T-helper 2 cell treated with Interferon-gamma antibody and Interleukin-4, amounts not matched to agents 5 μg/mL and 100 μg/mL, for 36 hours (primary cell): ENCODE measurements at regions not wholly inside any gene's neighbourhood (a gene's known extent, or its start where the extent isn't known, plus 50 kb on each side); places are given as distances from the start of the nearest gene placed in this dataset.

Experiments used
- DNase-seq: peaks from one replicate; pipeline ENCODE4 v3.0.0; 2021; ENCODE audit warnings: low spot score
- H3K27ac Mint-ChIP-seq: one replicate; pipeline ENCODE4 v1.8.0; 2021; ENCODE audit warnings: mild to moderate bottlenecking, mixed read lengths
- H3K27me3 Mint-ChIP-seq: one replicate; pipeline ENCODE4 v1.8.0; 2021; ENCODE audit warnings: low read depth, mixed read lengths
- H3K36me3 Mint-ChIP-seq: one replicate; pipeline ENCODE4 v1.8.0; 2021; ENCODE audit warnings: low read depth, mixed read lengths
- H3K4me1 Mint-ChIP-seq: one replicate; pipeline ENCODE4 v1.8.0; 2021; ENCODE audit warnings: low read depth, mixed read lengths
- H3K4me3 Mint-ChIP-seq: one replicate; pipeline ENCODE4 v1.8.0; 2022; ENCODE audit warnings: mild to moderate bottlenecking, moderate library complexity, mixed read lengths
- H3K9me3 Mint-ChIP-seq: one replicate; pipeline ENCODE4 v1.8.0; 2021; ENCODE audit warnings: mixed read lengths

DNA sequence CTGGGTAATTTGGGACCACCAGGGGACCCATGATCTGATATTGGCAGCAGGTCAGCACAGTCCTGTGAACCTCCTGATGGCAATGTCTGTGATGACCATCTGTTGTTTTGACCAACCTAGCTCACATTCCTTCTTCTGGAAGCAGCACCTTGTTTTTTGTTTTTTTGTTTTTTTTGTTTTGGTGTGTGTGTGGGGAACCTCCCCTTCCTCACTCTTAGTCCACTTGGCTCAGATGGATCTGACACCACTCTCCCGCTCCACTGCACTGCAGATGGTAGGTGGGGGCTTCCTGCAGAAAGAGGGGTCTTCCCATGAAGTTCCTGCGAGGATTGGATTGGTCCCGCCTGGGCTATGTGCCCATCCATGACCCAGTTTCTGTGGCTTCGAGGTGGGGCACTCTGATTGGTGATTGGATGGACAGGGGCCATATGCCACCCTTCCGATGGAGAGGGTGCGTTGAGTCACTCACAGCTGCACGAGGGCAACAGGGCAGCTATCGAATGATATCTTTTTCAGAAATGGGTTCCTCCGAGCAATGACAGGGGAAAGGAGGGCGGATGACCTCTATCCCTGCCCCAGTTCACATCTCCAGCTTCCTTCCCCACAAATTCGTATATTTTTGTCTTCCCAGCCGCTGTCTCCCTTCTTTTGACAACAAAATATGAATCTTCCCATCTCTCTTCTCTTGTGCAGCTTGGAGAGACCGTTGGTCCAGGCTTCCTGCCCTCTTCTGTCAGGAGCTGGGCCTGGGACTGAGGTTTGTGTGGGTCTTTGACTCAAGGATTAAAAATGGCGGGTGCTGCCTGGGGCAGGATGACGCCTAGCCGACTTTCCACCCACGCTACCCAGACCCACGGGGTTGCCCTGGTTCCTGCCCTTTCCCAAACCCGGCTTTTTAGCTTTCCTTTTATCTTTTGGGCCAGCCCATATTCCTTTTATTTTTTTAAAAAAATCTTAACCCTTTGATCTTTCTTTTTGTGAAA, 132.1 kb upstream of the KCNG1 start:
- Mint-ChIP-seq H3K4me1 (no peaks in the 10 kb centered on the region), H3K36me3 (no peaks in the 10 kb centered on the region), H3K4me3 (no peak overlapping the region), H3K27ac (no peak overlapping the region), H3K9me3 (no peaks in the 10 kb centered on the region), H3K27me3 (peaks cover 16% of the 10 kb centered on the region)
- no peak for DNase-seq

DNA sequence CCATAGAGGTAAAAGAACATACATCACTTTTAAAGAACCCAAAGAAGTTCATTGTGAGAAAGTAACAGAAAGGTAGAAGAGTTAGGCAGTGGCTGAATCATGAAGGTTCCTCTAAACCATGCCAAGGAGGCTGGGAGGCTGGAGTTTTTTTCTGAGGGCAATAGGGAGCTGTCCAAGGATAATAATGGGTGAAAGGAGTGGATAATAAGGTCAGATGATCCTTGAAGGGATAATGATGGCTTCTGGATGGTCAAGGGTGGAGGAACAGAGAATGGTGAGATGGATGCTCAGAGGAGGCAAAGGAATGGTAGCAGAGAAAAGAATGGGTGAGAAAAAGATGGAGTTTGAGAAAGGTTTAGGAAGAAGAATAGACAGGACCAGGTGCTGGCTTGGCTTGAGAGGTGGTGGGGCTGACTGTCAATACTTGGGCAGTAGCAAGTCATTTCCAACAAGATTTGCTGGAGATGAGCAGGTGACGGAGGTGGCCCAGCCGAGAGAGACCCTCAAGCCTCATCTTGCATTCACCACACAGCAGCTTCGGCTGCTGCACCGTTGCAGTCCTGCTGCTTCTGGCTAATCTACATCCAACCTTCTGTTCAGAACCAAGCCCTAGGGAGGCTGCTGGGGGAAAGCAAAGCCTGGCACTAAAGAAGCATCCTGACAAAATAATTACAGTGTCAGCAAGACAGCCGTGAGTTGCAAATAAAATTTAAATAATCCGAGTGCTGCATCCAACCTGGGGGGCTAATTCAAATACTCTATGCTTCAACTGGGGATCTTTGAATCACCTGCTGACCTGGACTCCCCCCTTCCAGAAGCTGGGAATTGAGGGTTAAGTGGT, 131.2 kb upstream of the KCNG1 start:
- DNase-seq = no peak
- H3K27me3 Mint-ChIP-seq = peaks cover 16% of the 10 kb centered on the region
- H3K4me3 Mint-ChIP-seq = no peak overlapping the region
- H3K27ac Mint-ChIP-seq = no peak overlapping the region
- no peaks in the 10 kb centered on the region for H3K4me1 Mint-ChIP-seq
- no peaks in the 10 kb centered on the region for H3K36me3 Mint-ChIP-seq
- H3K9me3 Mint-ChIP-seq = no peaks in the 10 kb centered on the region

DNA sequence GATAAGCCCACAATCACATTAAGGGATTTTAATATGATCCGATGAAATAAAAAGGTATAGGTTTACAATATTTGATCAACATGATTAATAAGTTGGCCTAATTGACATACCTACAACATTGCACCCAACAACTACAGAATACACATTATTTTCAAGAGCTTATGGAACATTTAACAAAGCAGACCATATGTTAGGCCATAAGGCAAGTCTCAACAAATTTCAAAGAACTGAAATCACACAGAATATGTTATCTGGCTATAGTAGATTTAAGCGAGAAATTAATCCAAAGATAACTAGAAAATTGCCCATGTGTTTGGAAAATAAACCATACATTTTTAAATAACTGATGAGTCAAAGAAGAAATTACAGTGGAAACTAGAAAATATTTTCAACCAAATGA, 126.0 kb upstream of the KCNG1 start:
- no peaks in the 10 kb centered on the region for H3K4me1 Mint-ChIP-seq
- H3K36me3 Mint-ChIP-seq = no peaks in the 10 kb centered on the region
- H3K4me3 Mint-ChIP-seq = no peak overlapping the region
- no peak for DNase-seq
- no peaks in the 10 kb centered on the region for H3K9me3 Mint-ChIP-seq
- H3K27ac Mint-ChIP-seq = no peak overlapping the region
- H3K27me3 Mint-ChIP-seq = peaks cover 26% of the 10 kb centered on the region

DNA sequence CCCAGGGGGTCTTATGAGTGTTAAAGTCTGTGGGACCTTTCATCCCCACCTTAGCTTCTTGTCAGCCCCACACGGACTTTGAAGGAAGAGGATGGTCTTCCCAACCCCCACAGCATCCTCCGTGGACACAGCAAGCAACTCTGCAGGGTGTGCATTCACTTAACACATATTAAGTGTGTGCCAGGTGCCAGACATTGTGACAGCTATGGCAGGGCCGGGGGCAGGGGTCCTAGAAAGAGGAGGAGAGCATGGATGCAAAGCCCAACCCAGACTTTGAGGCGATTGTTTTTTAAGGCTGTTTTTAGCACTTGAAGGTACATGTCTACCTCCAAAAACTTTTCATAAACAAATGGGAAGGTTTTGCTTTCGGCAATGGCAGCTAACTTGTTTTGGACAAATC, 121.6 kb upstream of the KCNG1 start:
- H3K4me1 Mint-ChIP-seq = no peaks in the 10 kb centered on the region
- H3K36me3 Mint-ChIP-seq = no peaks in the 10 kb centered on the region
- peaks cover 24% of the 10 kb centered on the region for H3K27me3 Mint-ChIP-seq
- no peaks in the 10 kb centered on the region for H3K9me3 Mint-ChIP-seq
- H3K27ac Mint-ChIP-seq = no peak overlapping the region
- DNase-seq = no peak
- H3K4me3 Mint-ChIP-seq = no peak overlapping the region

DNA sequence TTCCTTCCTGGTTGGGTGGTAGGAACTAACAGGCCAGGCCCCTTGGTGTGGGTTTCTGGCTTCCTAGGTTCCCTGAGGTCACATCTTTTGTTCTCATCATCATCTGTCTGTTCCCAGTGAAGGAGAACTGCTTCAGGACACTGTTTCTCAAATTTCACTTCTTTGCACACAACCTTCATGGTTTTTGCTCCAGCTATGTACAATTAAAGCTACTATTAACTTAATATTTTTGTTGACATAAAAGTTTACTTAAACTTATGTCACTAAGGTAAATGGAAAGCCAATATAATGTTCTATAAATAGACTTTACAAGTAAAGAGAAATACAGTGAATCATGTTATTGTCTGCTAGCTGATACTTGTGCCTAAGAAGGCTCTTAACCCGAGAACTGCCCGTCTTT, 120.7 kb upstream of the KCNG1 start:
- Mint-ChIP-seq H3K4me3 (no peak overlapping the region), H3K36me3 (no peaks in the 10 kb centered on the region), H3K9me3 (no peaks in the 10 kb centered on the region), H3K27ac (no peak overlapping the region), H3K4me1 (no peaks in the 10 kb centered on the region), H3K27me3 (peaks cover 24% of the 10 kb centered on the region)
- DNase-seq = no peak

DNA sequence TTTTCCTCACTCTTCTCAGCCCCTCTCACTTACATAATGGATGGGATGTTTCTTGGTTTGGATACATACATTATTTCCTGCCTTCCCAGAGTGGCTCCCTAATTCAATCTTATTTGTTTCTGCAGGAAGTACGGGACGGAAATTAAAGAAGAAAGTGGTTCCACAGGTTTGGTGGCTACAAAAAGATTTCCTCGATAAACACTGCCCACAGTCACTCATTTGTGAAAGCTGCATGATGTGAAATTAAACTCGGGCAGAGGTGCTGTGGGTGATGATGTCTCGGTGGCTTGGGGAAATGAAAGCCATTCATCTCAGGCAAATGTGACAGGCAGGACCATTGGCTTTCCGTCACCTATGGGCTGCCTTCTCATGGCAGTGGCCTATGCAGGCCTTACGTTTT, 119.5 kb upstream of the KCNG1 start:
- no peaks in the 10 kb centered on the region for H3K4me1 Mint-ChIP-seq
- H3K27ac Mint-ChIP-seq = no peak overlapping the region
- H3K4me3 Mint-ChIP-seq = no peak overlapping the region
- no peaks in the 10 kb centered on the region for H3K36me3 Mint-ChIP-seq
- no peak for DNase-seq
- peaks cover 22% of the 10 kb centered on the region for H3K27me3 Mint-ChIP-seq
- no peaks in the 10 kb centered on the region for H3K9me3 Mint-ChIP-seq

DNA sequence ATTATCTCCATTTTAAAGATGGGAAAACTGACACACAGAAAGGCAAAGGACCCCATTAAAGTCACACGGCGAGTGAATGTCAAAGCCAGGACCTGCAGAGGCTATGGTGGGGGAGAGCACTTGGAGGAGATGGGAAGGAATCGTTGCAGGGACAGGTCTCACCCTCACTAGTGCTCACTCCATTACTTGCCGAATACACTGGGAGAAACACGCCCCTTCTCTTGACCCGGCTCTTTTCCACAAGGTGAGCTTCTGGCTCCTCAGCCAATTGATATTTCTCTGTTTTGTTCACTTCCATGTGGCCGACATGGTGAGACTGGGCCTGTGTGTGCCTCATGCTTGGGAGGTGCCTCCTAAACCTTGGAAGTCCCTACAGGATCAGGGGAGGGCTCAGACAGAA, 117.8 kb upstream of the KCNG1 start:
- H3K27me3 Mint-ChIP-seq = peaks cover 13% of the 10 kb centered on the region
- no peaks in the 10 kb centered on the region for H3K4me1 Mint-ChIP-seq
- H3K4me3 Mint-ChIP-seq = no peak overlapping the region
- no peaks in the 10 kb centered on the region for H3K36me3 Mint-ChIP-seq
- H3K27ac Mint-ChIP-seq = no peak overlapping the region
- H3K9me3 Mint-ChIP-seq = no peaks in the 10 kb centered on the region
- no peak for DNase-seq

DNA sequence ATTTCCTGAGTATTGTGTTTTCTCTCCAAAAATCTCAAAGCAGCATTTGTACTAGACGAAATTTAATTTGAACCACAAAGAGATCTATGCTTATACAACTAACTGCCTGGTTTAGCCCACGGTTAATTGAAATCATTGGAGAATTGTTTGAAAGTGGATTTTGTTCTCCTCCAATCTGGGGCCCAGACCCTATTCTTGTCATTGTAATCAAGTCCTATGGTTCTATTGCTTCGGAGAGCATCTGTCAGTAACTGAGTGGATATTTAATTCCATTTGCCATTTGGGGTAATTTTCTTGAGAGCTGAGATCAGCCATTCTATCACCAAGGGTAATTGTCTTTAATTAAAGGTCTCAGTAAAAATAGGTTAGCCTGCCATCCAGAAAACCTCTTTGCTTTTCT, 117.0 kb upstream of the KCNG1 start:
- no peaks in the 10 kb centered on the region for H3K9me3 Mint-ChIP-seq
- no peaks in the 10 kb centered on the region for H3K36me3 Mint-ChIP-seq
- peaks cover 7% of the 10 kb centered on the region for H3K27me3 Mint-ChIP-seq
- H3K4me3 Mint-ChIP-seq = no peak overlapping the region
- H3K4me1 Mint-ChIP-seq = no peaks in the 10 kb centered on the region
- DNase-seq = no peak
- H3K27ac Mint-ChIP-seq = no peak overlapping the region

DNA sequence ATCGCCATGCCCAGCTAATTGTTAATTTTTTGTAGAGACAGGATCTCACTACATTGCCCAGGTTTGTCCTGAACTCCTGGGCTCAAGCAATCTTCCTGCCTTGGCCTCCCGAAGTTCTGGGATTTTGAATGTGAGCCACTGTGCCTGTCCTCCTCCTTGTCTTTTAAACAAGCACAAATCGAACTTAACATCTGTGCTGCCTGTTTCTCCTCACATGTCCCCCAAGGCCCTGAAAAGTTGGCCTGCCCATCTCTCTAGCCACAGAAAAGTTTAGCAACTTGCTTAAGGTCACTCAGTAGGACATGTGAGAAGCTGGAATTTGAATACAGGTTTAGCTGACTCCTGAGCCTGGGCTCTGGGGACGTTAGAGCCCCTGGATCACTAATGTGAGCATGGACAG, 115.7 kb upstream of the KCNG1 start:
- peaks cover 7% of the 10 kb centered on the region for H3K27me3 Mint-ChIP-seq
- H3K9me3 Mint-ChIP-seq = no peaks in the 10 kb centered on the region
- no peak for DNase-seq
- no peak overlapping the region for H3K27ac Mint-ChIP-seq
- no peaks in the 10 kb centered on the region for H3K4me1 Mint-ChIP-seq
- H3K36me3 Mint-ChIP-seq = no peaks in the 10 kb centered on the region
- no peak overlapping the region for H3K4me3 Mint-ChIP-seq

DNA sequence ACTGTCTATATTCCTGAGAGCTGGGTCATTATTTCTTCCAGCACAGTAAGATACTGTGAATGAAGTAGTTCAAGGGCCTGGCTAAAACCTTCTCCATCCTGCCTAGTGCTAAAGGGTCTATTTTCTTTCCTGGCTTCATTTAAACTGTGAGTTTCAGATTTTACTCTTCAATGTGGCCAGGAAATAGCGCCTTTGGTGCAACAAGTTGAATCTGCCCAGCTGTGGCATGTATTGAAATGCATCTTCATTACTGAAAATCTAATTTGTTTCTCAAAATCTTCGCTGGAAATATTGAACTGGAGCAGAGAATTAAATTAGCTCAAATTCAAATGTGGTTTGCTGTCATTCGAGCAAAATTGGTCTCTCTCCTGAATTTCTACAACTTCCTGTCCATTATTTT, 114.6 kb upstream of the KCNG1 start:
- peaks cover 7% of the 10 kb centered on the region for H3K27me3 Mint-ChIP-seq
- H3K4me3 Mint-ChIP-seq = no peak overlapping the region
- H3K4me1 Mint-ChIP-seq = no peaks in the 10 kb centered on the region
- H3K9me3 Mint-ChIP-seq = no peaks in the 10 kb centered on the region
- no peak for DNase-seq
- H3K27ac Mint-ChIP-seq = no peak overlapping the region
- no peaks in the 10 kb centered on the region for H3K36me3 Mint-ChIP-seq

DNA sequence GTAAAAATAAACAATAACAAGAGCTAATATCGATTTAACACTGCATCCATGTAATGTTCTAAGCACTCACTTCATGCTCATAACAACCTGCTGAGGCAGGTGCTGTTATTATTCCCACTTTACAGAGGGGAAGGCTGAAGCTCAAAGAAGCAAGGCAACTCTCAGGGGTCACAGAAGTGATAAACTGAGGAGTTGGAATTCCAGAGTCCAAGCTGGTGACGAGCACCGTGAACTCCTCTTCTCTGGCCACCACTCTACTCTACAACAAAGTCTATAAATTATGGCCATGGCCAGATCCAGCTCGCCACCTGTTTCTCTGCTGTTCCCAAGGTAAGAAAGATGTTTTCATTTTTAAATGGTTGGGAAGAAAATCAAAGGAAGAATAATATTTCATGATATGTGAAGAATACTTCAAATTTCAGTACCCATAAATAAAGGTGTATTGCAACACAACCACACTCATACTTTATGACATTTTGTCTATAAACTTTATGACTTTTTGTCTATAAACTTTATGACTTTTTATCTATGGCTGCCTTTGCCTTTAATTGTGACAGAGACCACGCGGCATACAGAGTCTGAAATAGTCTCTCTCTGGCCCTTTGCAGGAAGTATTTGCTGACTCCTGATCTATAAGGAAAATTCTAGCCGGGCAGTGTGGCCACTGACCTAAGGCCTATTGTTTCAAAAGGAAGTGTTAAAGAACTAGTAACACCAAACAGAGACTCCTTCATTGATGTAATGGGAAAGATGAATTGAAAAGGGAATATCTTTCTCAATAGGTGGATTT, 113.2 kb upstream of the KCNG1 start:
- H3K36me3 Mint-ChIP-seq = no peaks in the 10 kb centered on the region

DNA sequence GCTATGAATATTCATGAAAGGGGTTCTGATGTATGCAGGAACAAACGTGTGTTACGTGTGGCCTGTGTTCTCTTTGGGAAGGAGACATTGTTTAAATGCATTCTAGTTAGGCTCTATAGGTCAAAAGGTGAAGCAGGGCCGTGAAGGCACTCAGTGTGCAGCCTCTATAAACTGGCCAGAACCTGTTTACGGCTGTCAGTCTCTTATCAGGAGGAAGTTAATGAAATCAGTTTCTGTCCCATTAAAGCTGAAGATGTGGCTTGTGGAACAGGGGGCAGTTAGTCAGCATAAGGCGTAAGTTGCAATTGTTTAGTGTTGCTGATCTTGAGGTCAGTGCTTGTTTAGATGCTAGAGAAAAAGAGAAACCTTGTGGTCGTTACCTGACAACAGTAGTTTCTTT, 111.5 kb upstream of the KCNG1 start:
- H3K27ac Mint-ChIP-seq = no peak overlapping the region
- H3K9me3 Mint-ChIP-seq = no peaks in the 10 kb centered on the region
- DNase-seq = no peak
- H3K36me3 Mint-ChIP-seq = no peaks in the 10 kb centered on the region
- no peak overlapping the region for H3K4me3 Mint-ChIP-seq
- H3K4me1 Mint-ChIP-seq = no peaks in the 10 kb centered on the region
- peaks cover 4% of the 10 kb centered on the region for H3K27me3 Mint-ChIP-seq

More for the DNA sequence above, 113.2 kb upstream of the KCNG1 start:
- Mint-ChIP-seq H3K4me1 (no peaks in the 10 kb centered on the region), H3K27me3 (peaks cover 4% of the 10 kb centered on the region), H3K9me3 (no peaks in the 10 kb centered on the region), H3K27ac (no peak overlapping the region), H3K4me3 (no peak overlapping the region)
- no peak for DNase-seq

DNA sequence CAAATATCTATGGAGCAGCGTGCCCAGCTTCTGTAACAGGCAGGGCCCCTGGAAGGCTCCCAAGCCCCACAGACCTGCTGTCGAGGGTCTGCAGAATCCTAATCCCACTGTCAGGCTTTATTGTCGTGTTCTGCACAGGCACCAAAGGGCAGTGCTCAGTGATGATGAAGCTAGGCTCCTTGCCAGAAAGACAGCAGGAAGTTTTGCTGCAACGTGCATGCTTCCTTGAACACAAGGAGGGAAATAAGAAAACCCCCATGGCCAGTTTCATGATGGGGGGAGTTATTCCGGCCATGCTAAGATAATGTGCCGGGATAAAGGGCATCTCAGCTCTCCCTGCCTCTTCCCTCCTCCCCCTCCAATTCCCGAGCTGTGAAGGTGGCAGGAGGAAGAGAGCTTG, 109.4 kb upstream of the KCNG1 start:
- peaks cover 8% of the 10 kb centered on the region for H3K27me3 Mint-ChIP-seq
- H3K9me3 Mint-ChIP-seq = no peaks in the 10 kb centered on the region
- no peak for DNase-seq
- peaks cover 8% of the 10 kb centered on the region for H3K4me1 Mint-ChIP-seq
- no peaks in the 10 kb centered on the region for H3K36me3 Mint-ChIP-seq
- H3K27ac Mint-ChIP-seq = no peak overlapping the region
- no peak overlapping the region for H3K4me3 Mint-ChIP-seq

DNA sequence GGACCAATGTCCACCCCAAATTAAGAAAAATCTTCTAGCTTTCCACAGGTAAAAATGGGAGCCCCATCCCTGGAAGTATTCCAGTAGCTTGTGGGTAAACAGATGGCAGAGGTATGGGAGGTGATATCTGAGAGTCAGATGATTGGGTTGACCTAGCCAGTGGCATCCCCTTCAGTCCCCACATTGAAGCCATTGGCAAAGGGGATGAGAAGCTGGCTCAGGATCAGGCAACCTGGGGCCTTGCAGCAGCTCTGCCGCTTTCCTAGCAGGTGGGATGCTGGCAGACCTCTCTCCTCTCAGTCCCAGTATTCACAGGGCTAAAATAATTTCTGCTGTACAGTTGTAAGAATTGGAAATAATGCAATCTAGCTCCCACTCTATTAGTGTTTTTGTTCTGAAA, 108.9 kb upstream of the KCNG1 start:
- H3K27ac Mint-ChIP-seq = no peak overlapping the region
- no peak overlapping the region for H3K4me3 Mint-ChIP-seq
- no peaks in the 10 kb centered on the region for H3K9me3 Mint-ChIP-seq
- no peaks in the 10 kb centered on the region for H3K36me3 Mint-ChIP-seq
- no peak for DNase-seq
- H3K4me1 Mint-ChIP-seq = peaks cover 8% of the 10 kb centered on the region
- H3K27me3 Mint-ChIP-seq = peaks cover 10% of the 10 kb centered on the region
